GM20431 (cell line): ENCODE measurements at regions not wholly inside any gene's neighbourhood (a gene's known extent, or its start where the extent isn't known, plus 50 kb on each side); places are given as distances from the start of the nearest gene placed in this dataset.
"Not testable (repeated sequence)": the region's sequence is repeated elsewhere in the genome, so short reads cannot be mapped to it uniquely, and the experiment has no call there.

Source experiments
- in situ Hi-C: fragments of 300-500 bp; cut with MseI, MboI; formaldehyde crosslinking; loops from one replicate; pipeline ENCODE4 v1.15.0; 2020; ENCODE audit warnings: low sequenced_read_pairs; ENCODE audit not compliant: unreplicated experiment

GRCh38 chr7:65719123-65719798 is 153.6 kb upstream of the VKORC1L1 start:
- in situ Hi-C loops: not testable (repeated sequence)

- in situ Hi-C loops: no loop called here
These were observed 150.5 kb upstream of the VKORC1L1 start for GRCh38 chr7:65722361-65722792.

DNA sequence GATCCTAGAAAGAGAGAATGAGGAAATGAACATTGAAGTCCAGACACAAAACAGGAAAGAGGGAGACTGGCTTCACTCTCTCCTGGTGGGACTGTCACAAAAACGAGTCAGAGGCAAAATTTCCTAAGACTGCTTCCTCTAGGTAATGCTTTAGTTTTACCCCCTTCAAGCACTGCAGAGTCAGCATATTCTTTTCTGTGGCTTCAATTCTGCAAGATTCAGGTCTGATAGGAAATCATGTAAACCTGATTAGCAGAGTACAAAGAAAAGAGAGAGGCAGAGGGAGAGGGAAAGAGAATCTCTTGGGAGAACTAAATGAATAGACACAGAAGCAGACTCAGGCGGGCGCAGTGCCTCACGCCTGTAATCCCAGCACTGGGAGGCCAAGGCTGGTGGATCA is 145.7 kb upstream of the VKORC1L1 start:
- in situ Hi-C loops: loop anchor here (25.0 kb wide), 1 partner anchor 260 kb away; the partner anchor contains the start of gene GUSB

GRCh38 chr7:65731129-65731528 is 141.7 kb upstream of the VKORC1L1 start:
- in situ Hi-C loops: loop anchor here (25.0 kb wide), 1 partner anchor 256 kb away; the partner anchor contains the start of gene GUSB

GRCh38 chr7:65731562-65732035 is 141.3 kb upstream of the VKORC1L1 start:
- in situ Hi-C loops: loop anchor here (25.0 kb wide), 1 partner anchor 256 kb away; the partner anchor contains the start of gene GUSB

GRCh38 chr7:65744406-65744805 is 128.5 kb upstream of the VKORC1L1 start:
- in situ Hi-C loops: loop anchor here (25.0 kb wide), 1 partner anchor 243 kb away; the partner anchor contains the start of gene GUSB

DNA sequence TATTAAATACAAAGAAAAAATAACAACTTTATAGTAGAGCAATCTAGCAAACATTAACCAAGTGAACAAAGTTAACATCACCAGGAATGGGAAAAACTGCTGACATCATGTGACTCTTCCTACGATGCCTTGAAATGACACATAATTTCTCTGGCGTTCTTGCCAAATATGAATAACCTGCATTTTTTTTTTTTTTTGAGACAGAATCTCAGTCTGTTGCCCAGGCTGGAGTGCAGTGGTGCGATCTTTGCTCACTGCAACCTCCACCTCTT is 126.5 kb upstream of the VKORC1L1 start:
- in situ Hi-C loops: loop anchor here (25.0 kb wide), 1 partner anchor 241 kb away; the partner anchor contains the start of gene GUSB

DNA sequence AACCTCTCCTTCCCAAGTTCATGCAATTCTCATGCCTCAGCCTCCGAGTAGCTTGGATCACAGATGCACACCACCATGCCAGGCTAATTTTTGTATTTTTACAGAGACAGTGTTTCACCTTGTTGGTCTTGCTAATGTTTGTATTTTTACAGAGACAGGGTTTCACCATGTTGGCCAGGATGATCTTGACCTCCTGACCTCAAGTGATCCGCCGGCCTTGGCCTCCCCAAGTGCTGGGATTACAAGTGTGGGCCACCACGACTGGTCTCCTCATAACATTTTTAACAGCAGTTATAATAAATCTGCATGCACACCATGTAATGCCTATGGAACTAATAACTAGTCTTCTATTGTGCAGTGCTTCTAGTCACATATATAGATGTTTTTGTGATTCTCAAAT is 123.8 kb upstream of the VKORC1L1 start:
- in situ Hi-C loops: loop anchor here (25.0 kb wide), 1 partner anchor 238 kb away; the partner anchor contains the start of gene GUSB

GRCh38 chr7:65749518-65749917 is 123.4 kb upstream of the VKORC1L1 start:
- in situ Hi-C loops: loop anchor here (25.0 kb wide), 1 partner anchor 238 kb away; the partner anchor contains the start of gene GUSB

DNA sequence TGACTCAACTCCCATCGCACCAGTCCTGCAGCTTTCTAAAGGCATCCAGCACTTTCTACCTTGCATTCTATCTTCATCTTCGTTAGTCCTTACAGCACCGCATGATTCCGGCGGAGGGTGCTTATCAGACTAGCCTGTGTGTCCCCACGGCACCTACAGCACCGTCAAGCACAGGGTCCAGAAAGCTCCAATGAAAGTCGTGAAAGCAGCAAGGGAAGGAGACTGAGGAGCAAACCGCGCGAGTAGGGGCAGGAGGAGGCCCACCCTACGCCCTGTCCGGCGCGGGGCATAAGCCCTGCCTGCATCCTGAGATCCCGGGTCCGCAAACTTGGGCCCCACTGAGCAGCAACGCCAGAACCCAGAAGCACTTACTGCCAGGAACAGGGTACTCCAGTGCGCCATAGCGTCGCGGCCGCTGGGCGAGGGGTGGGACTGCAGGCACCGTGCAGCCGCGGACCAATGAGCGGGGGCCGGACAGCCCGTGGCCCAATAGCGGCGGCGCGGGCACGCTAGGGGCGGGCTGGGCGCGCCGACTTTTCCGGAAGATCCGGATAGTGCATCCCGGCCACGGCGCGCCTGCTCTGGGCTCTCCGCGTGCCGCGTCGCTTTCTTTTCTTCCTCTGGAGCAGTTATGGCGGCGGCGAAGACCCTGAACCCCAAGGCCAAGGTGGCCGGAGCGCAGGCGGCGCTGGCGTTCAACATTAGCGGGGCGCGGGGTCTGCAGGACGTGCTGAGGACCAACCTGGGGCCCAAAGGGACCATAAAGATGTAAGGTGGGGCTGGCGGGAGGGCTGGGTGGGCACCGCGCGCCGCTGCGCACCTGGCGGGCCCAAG is 122.1 kb upstream of the VKORC1L1 start:
- in situ Hi-C loops: no loop called here

DNA sequence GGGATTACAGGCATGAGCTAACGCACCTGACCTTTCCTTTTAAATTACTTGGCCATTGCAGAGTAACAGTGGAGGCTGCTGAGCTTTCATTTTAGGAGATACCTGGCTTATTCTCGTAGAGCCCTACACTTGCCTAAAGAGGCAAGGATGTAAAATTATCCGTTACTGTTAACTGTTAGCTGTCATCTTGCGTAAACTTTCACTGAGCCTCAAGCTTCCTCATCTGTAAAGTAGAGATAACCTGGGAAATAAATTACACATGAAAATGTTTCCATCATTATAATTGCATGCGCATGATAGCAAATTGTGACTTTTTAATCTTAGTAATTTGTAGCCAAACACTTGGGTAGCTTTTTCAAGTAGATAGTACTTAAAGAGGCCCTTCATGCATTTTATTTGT is 118.8 kb upstream of the VKORC1L1 start:
- in situ Hi-C loops: not testable (repeated sequence)

GRCh38 chr7:65758991-65759390 is 113.9 kb upstream of the VKORC1L1 start:
- in situ Hi-C loops: not testable (repeated sequence)

DNA sequence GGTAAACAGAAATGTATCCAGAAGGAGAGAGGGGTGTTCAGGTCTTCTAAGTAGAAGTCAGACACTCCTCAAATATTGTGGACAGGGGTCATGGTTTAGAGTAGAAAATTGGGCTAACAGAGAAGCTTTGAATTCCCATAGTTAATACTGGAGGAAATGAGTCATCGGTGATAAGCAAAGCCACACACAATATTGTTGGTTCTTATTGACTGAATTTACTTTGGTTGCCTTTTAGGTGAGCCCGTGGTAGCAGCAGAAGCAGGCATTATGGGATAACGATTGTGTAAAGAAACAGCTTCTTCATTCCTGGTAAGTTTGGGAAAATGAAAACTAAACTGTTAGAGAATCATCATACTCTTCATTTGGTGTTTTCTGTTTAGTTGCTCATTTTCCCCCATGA is 110.2 kb upstream of the VKORC1L1 start:
- in situ Hi-C loops: not testable (repeated sequence)

GRCh38 chr7:65763114-65763513 is 109.8 kb upstream of the VKORC1L1 start:
- in situ Hi-C loops: not testable (repeated sequence)

DNA sequence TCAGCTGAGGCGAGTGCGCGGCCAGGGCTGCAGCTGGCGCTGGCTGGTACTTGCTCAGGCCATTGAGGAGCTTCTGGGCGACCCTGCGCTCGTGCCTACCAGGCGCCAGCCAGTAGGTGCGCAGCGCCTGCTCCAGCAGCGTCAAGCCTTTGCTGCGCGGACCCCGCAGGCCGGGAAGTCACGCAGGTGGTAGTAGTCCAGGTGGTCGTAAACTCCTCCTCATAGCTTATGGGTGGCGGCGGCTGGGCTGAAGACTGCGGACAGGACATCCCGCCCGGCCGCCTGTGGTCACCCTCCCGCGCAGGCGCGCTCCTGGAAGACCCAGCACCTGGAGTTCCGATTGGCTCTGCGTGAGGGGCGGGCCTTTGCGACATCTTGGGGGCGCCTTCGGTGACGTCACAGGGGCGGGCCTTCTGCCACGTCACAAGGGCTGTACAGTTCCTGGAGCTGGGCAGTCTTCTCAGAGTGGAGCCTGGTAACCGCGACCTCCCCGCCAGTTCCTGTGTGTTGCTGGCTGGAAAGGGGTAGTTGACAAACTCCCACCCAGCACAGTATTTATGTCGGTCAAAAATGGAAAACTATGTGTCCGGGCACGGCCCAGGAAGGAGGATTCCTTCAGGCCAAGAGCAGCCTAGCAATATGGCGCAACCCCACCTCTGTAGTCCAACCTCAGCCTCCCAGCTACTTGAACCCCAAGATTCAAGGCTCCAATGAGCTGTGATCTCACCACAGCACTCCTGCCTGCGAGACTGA is 102.2 kb upstream of the VKORC1L1 start:
- in situ Hi-C loops: not testable (repeated sequence)

DNA sequence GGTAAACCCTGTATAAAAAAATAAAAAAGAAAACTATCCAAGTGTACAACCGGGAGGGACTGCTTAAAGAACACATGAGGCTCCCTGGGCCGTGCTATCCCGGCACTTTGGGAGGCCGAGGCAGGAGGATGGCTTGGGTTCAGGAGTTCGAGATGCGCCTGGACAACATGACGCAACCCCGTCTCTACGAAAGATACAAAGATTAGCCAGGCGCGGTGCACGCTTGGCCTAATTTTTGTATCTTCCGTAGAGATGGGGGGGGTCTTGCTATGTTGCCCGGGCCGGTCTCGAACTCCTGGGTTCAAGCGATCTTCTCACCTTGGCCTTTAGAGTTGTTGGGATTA is 101.7 kb upstream of the VKORC1L1 start:
- in situ Hi-C loops: not testable (repeated sequence)

DNA sequence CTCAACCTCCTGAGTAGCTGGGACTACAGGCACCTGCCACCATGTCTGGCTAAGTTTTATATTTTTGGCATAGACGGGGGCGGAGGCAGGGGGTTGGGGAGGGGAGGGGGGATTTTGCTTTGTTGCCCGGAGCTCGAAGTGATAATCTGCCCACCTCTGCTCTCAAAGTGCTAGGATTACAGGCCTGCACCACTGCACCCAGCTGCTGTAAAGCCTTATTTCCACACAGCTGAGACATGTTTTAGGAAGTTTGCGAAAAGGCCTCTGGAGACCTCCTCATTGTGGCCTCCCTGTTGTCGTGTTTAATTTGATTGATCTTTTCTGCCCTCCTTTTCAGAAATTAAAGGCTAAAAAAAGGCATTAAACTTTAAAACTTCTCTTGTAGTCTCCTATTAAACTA is 96.2 kb upstream of the VKORC1L1 start:
- in situ Hi-C loops: not testable (repeated sequence)

- in situ Hi-C loops: not testable (repeated sequence)
These were observed 82.9 kb upstream of the VKORC1L1 start for GRCh38 chr7:65789943-65790342.

- in situ Hi-C loops: not testable (repeated sequence)
These were observed 81.1 kb upstream of the VKORC1L1 start for GRCh38 chr7:65791788-65792187.

DNA sequence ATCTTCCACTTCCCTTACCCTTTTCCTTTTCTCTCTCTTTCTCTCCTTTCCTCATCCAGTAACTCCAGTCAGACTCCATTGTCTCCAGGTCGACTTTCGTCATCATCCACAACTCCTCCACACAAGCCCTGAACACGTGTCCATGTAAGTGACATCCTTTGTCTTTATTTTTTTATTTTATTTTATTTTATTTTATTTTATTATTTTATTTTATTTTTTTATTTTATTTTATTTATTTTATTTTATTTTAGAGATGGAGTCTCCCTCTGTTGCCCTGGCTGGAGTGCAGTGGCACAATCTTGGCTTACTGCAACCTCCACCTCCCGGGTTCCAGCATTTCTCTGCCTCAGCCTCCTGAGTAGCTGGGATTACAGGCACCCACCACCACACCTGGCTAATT is 80.1 kb upstream of the VKORC1L1 start:
- in situ Hi-C loops: not testable (repeated sequence)
